ENCODE measurements at regions not wholly inside any gene's neighbourhood (a gene's known extent, or its start where the extent isn't known, plus 50 kb on each side); places are given as distances from the start of the nearest gene placed in this dataset.

DNA sequence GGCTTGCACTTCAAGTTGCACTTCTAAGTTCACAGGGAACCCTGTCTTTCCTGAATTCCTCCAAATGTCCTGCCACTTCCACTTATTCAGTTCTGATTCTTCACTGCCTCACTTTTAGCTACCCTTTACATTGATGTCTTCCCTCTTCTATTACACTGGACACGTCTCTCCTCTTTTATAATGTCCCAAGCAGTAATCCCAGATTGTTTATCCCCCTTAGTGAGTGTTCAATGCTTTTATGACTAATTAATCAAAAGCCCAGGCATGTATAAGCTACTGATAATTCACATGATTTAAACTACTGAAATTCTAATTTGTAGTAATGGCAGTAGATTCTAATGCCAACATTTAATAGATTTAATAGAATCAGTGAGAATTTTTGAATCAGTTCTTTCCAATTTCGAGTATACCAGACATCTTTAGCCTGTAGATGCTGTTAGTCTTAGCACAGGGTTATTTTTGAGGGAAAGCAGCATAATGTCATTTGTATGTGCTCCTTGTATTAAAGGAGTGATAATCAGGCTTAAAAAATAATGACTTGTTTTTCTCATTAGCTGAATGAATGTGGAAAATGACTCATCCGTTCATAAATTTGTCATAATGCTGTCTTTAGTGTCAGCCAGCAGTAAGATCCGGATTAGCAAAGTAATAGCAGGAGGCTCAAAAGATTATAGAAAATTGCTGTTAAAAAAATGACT lies 703.1 kb downstream of the CENPC start:
- no peak for DNase-seq
- H3K9me3 ChIP-seq: no peaks in the 10 kb centered on the region
- no peaks in the 10 kb centered on the region for H3K36me3 ChIP-seq
- 45 to 49% methylated on average over 4 of the region's 4 CpGs for WGBS, 2 donors (ENCODE audit: low coverage in 1 of 2)
- in situ Hi-C loops (cut with MboI; ENCODE audit: low pct_ligation_motif_present in 1 of 4, low pct_unique_long_range_greater_than_20kb in 1 of 4, low sequenced_read_pairs in 3 of 4) (no loop called here), intact Hi-C loops (cut with DNase I; ENCODE audit: low total_unique reads) (no loop called here)
- TF ChIP-seq POLR2AphosphoS5 (IDR thresholded peaks at IDR 0.05): no peak
- no peak for TF ChIP-seq CTCF (IDR thresholded peaks at IDR 0.05)
- TF ChIP-seq EP300 (IDR thresholded peaks at IDR 0.05; ENCODE audit: low read depth): no peak
- TF ChIP-seq POLR2A (IDR thresholded peaks at IDR 0.05): no peak
- no peaks in the 10 kb centered on the region for H3K27me3 ChIP-seq
- H3K4me3 ChIP-seq: no peak overlapping the region
- H3K27ac ChIP-seq: no peak overlapping the region
- no peaks in the 10 kb centered on the region for H3K4me1 ChIP-seq

DNA sequence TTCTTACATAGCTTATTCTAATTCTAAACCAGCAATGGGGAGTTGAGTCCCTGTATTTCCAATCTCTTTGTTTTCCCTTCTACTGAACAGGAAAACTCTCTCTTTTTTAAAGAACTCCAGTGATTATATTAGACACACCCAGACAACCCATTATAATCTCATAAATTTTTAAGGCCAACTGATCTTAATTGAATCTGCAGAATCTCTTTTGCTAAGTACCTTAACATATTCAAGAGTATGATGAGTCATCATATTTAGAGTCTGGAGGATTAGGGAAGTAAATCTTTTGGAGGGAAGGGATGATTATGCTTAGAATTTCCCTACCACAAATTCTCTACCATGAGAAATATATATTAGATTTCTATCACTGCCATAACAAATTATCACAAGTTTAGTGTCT lies 705.1 kb downstream of the CENPC start:
- intact Hi-C loops (cut with DNase I; ENCODE audit: low total_unique reads) (loop anchor here (2.0 kb wide), 1 partner anchor 29 kb away; no protein-coding TSS in a partner anchor), in situ Hi-C loops (cut with MboI; ENCODE audit: low pct_ligation_motif_present in 1 of 4, low pct_unique_long_range_greater_than_20kb in 1 of 4, low sequenced_read_pairs in 3 of 4) (no loop called here)
- no peak for DNase-seq
- no peak for TF ChIP-seq EP300 (IDR thresholded peaks at IDR 0.05; ENCODE audit: low read depth)
- Histone ChIP-seq H3K4me1 (no peaks in the 10 kb centered on the region), H3K4me3 (no peak overlapping the region), H3K27me3 (no peaks in the 10 kb centered on the region), H3K36me3 (no peaks in the 10 kb centered on the region), H3K9me3 (no peaks in the 10 kb centered on the region), H3K27ac (no peak overlapping the region)

- intact Hi-C loops (cut with DNase I; ENCODE audit: low total_unique reads): no loop called here
- Histone ChIP-seq H3K4me3 (no peak overlapping the region), H3K27me3 (no peaks in the 10 kb centered on the region), H3K36me3 (no peaks in the 10 kb centered on the region), H3K27ac (no peak overlapping the region), H3K4me1 (no peaks in the 10 kb centered on the region), H3K9me3 (no peaks in the 10 kb centered on the region)
- no peak for DNase-seq
- 47 to 48% methylated on average over 5 of the region's 5 CpGs for WGBS, 2 donors (ENCODE audit: low coverage in 1 of 2)
- in situ Hi-C loops (cut with MboI; ENCODE audit: low pct_ligation_motif_present in 1 of 4, low pct_unique_long_range_greater_than_20kb in 1 of 4, low sequenced_read_pairs in 3 of 4): no loop called here
- TF ChIP-seq POLR2A (IDR thresholded peaks at IDR 0.05) (no peak), EP300 (IDR thresholded peaks at IDR 0.05; ENCODE audit: low read depth) (no peak), CTCF (IDR thresholded peaks at IDR 0.05) (no peak), POLR2AphosphoS5 (IDR thresholded peaks at IDR 0.05) (no peak)
Observed at GRCh38 chr4:66837279-66837922, 707.9 kb downstream of the CENPC start.

- Histone ChIP-seq H3K27me3 (no peaks in the 10 kb centered on the region), H3K27ac (no peak overlapping the region), H3K4me3 (no peak overlapping the region), H3K4me1 (no peaks in the 10 kb centered on the region), H3K9me3 (no peaks in the 10 kb centered on the region), H3K36me3 (no peaks in the 10 kb centered on the region)
- in situ Hi-C loops (cut with MboI; ENCODE audit: low pct_ligation_motif_present in 1 of 4, low pct_unique_long_range_greater_than_20kb in 1 of 4, low sequenced_read_pairs in 3 of 4): no loop called here
- intact Hi-C loops (cut with DNase I; ENCODE audit: low total_unique reads): no loop called here
- no peak for DNase-seq
- no peak for TF ChIP-seq POLR2A (IDR thresholded peaks at IDR 0.05)
- no peak for TF ChIP-seq EP300 (IDR thresholded peaks at IDR 0.05; ENCODE audit: low read depth)
- no peak for TF ChIP-seq POLR2AphosphoS5 (IDR thresholded peaks at IDR 0.05)
- no peak for TF ChIP-seq CTCF (IDR thresholded peaks at IDR 0.05)
Observed at GRCh38 chr4:66829310-66829709, 716.0 kb downstream of the CENPC start.

DNA sequence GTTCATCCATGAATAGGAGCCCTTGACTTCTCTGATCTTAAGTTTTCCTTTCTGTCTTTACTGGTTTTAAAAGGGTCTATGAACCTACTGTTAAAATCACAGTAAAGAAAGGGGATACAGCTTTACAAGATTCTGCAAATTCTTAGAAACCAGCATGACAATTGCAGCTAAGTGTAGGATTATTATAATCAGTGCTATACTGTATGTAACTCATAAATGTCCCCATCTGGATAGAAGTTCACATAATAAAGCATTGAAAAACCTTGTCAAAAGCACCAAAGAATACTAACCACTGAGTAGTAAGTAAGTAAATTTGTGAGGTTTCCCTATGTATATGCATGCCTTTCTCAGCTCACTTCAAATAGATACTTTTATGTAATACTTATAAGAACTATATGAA lies 724.6 kb downstream of the CENPC start:
- DNase-seq: no peak
- no peak overlapping the region for H3K27ac ChIP-seq
- no peak for TF ChIP-seq EP300 (IDR thresholded peaks at IDR 0.05; ENCODE audit: low read depth)
- no peak for TF ChIP-seq POLR2AphosphoS5 (IDR thresholded peaks at IDR 0.05)
- no peak for TF ChIP-seq POLR2A (IDR thresholded peaks at IDR 0.05)
- no peak for TF ChIP-seq CTCF (IDR thresholded peaks at IDR 0.05)
- intact Hi-C loops (cut with DNase I; ENCODE audit: low total_unique reads): no loop called here
- no peaks in the 10 kb centered on the region for H3K9me3 ChIP-seq
- H3K4me1 ChIP-seq: no peaks in the 10 kb centered on the region
- in situ Hi-C loops (cut with MboI; ENCODE audit: low pct_ligation_motif_present in 1 of 4, low pct_unique_long_range_greater_than_20kb in 1 of 4, low sequenced_read_pairs in 3 of 4): no loop called here
- H3K4me3 ChIP-seq: no peak overlapping the region
- no peaks in the 10 kb centered on the region for H3K27me3 ChIP-seq
- no peaks in the 10 kb centered on the region for H3K36me3 ChIP-seq
